ENCODE measurements at regions not wholly inside any gene's neighbourhood (a gene's known extent, or its start where the extent isn't known, plus 50 kb on each side); places are given as distances from the start of the nearest gene placed in this dataset.
A peak's percentile ranks its signal among the peaks of the same experiment; 100 is the strongest.

DNA sequence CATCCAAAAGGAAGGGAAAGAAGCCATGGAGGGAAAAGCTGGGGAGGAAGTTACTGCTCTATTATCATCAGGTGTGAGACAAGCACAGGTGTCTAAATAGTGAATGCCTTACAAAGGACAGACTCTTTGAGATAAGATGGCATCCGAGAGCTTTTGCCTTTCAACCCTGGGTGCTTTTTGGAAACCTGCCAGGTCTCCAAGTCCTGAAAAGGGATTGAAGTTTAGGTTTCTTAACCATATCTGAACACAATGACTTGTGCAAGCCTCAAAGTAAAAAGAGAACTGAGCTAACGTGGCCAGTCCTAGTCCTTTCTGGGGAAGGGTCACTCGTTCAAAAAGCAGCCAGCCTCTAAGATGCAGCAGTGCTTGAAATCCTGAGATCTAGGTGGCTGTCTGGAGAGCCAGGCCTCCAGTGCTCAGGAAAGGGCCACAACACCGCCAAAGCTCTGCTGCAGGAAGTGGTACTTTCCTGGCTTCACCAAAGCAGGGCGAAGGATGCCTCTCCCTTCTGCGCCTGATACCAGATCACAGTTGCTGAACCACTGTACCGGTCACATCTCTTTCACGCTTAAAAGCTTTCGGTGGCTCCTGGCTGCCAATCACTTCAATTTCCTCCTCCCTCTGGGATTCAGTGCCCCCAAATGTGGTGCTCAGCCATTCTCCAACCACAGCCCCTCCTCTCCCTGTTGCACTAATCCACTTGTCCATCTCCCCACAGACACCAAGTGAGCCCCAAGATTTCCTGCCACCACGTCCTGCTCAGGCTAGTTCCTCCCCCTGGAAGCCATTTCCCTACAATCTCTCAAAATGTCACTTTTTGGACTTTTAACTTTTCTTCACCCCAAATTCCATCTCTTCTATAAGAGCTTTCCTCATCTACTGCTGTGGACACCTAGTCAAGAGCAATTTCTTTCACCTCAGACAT lies 104.1 kb upstream of the LPP start:
- Histone ChIP-seq H3K4me1 (ENCODE audit: insufficient read depth, low read length) (peaks cover 13% of the 10 kb centered on the region; the same call in 1 of the 2 replicates), H3K27me3 (ENCODE audit: insufficient read depth, low read length) (no peaks in the 10 kb centered on the region; the same call in 1 of the 2 replicates), H3K36me3 (ENCODE audit: insufficient read depth, low read length) (no peaks in the 10 kb centered on the region), H3K27ac (ENCODE audit: low read depth, low read length) (no peak overlapping the region), H3K4me3 (ENCODE audit: low read length) (no peak overlapping the region), H3K9me3 (ENCODE audit: insufficient read depth, low read depth, low read length) (no peaks in the 10 kb centered on the region), H3K9ac (ENCODE audit: low read depth, low read length) (no peak overlapping the region)
- 91% methylated on average over 10 of the region's 10 CpGs for WGBS

DNA sequence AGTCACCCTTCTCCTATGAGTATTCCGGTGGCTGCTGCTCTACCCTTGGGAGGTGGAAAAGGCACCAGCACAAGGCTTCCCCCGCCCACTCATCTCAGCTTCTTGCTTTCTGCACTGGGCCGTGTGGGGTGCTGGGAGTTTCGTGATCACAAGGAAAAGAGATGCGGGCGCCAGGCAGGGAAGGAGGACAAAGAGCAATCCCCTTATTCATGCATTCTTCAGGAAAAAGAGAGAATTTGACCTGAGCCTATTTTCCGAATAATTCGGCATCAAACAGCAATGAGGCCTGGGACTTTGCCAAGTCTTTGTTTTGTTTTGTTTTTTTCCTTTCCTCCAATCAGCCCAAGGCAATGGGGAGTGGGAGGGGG lies 102.2 kb upstream of the LPP start:
- no peak overlapping the region for H3K9ac ChIP-seq (ENCODE audit: low read depth, low read length)
- peaks cover 13% of the 10 kb centered on the region; the same call in 1 of the 2 replicates for H3K4me1 ChIP-seq (ENCODE audit: insufficient read depth, low read length)
- H3K27me3 ChIP-seq (ENCODE audit: insufficient read depth, low read length): no peaks in the 10 kb centered on the region; the same call in 1 of the 2 replicates
- WGBS: 79% methylated on average over 8 of the region's 8 CpGs
- no peak overlapping the region for H3K4me3 ChIP-seq (ENCODE audit: low read length)
- no peak overlapping the region for H3K27ac ChIP-seq (ENCODE audit: low read depth, low read length)
- no peaks in the 10 kb centered on the region for H3K36me3 ChIP-seq (ENCODE audit: insufficient read depth, low read length)
- H3K9me3 ChIP-seq (ENCODE audit: insufficient read depth, low read depth, low read length): no peaks in the 10 kb centered on the region

DNA sequence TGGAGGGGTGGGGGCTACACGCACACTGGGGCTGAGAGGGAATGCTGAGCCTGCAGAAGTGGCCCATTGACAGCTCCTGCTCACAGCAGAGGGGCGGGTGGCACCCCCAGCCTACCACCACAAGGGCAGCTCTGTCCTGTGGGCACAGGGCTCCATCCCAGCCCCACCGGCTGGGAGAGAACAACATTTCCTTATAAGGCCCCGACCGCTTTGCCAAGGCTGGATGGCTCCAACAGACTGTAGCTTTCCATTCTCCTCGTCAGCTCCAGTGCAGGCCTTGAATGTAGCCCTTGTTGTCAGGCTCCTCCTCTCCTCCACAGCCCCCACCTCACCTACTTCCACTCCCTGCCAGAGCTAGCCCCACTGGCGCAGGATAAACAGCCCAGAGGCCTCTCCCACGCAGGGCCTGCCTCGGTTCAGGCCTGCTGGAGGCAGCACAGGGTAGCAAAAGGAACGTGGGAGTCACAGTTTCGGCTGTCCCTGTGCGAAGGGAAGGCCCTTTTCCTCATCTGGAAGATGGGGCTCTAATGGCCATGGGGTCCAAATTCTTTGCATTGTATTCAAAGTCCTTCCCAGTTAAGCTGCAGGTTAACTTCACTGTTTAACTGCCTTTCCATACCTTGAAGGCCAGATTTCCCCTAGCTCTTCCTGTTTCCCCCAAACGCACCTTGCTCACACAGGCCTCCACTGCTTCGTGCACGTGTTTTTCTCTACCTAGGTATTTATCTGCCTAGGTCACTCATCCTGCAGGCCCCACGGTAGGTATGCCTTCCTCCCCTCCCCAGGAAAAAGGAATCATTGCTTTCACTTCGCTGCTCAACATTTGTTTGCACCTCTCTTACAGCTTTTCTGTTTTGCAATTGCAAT lies 101.6 kb upstream of the LPP start:
- 52% methylated on average over 17 of the region's 17 CpGs for WGBS
- Histone ChIP-seq H3K4me1 (ENCODE audit: insufficient read depth, low read length) (peaks cover 13% of the 10 kb centered on the region; the same call in 1 of the 2 replicates), H3K36me3 (ENCODE audit: insufficient read depth, low read length) (no peaks in the 10 kb centered on the region), H3K27ac (ENCODE audit: low read depth, low read length) (no peak overlapping the region), H3K4me3 (ENCODE audit: low read length) (no peak overlapping the region), H3K27me3 (ENCODE audit: insufficient read depth, low read length) (no peaks in the 10 kb centered on the region; the same call in 1 of the 2 replicates), H3K9me3 (ENCODE audit: insufficient read depth, low read depth, low read length) (no peaks in the 10 kb centered on the region), H3K9ac (ENCODE audit: low read depth, low read length) (peak overlapping the region; percentile 11; the same call in 1 of the 2 replicates)

DNA sequence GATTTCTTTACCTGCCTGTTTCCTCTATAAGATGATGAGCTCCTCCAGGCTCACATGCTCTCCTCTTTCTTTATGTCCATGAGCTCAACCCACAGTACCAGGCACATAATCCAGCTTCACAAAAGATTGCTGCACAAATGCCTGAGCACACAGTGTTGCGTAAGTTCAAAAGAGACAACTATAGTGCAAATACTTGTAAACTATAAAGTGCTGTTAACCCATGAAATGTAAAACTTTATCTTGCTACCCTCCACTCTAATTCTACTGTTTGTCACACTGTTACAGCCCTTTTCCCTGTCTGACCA lies 101.0 kb upstream of the LPP start:
- H3K4me1 ChIP-seq (ENCODE audit: insufficient read depth, low read length): peaks cover 13% of the 10 kb centered on the region; the same call in 1 of the 2 replicates
- H3K9me3 ChIP-seq (ENCODE audit: insufficient read depth, low read depth, low read length): no peaks in the 10 kb centered on the region
- no peak overlapping the region for H3K27ac ChIP-seq (ENCODE audit: low read depth, low read length)
- H3K4me3 ChIP-seq (ENCODE audit: low read length): no peak overlapping the region
- WGBS: 93% methylated on average over 1 of the region's 1 CpG
- no peaks in the 10 kb centered on the region for H3K36me3 ChIP-seq (ENCODE audit: insufficient read depth, low read length)
- no peaks in the 10 kb centered on the region; the same call in 1 of the 2 replicates for H3K27me3 ChIP-seq (ENCODE audit: insufficient read depth, low read length)
- peak overlapping the region; percentile 11; the same call in 1 of the 2 replicates for H3K9ac ChIP-seq (ENCODE audit: low read depth, low read length)

GRCh38 chr3:188053710-188054380 lies 100.1 kb upstream of the LPP start:
- WGBS: 96% methylated on average over 10 of the region's 10 CpGs
- H3K9ac ChIP-seq (ENCODE audit: low read depth, low read length): no peak overlapping the region
- no peak overlapping the region for H3K4me3 ChIP-seq (ENCODE audit: low read length)
- no peaks in the 10 kb centered on the region for H3K36me3 ChIP-seq (ENCODE audit: insufficient read depth, low read length)
- peaks cover 13% of the 10 kb centered on the region; the same call in 1 of the 2 replicates for H3K4me1 ChIP-seq (ENCODE audit: insufficient read depth, low read length)
- H3K27ac ChIP-seq (ENCODE audit: low read depth, low read length): no peak overlapping the region
- H3K9me3 ChIP-seq (ENCODE audit: insufficient read depth, low read depth, low read length): no peaks in the 10 kb centered on the region
- H3K27me3 ChIP-seq (ENCODE audit: insufficient read depth, low read length): no peaks in the 10 kb centered on the region; the same call in 1 of the 2 replicates

DNA sequence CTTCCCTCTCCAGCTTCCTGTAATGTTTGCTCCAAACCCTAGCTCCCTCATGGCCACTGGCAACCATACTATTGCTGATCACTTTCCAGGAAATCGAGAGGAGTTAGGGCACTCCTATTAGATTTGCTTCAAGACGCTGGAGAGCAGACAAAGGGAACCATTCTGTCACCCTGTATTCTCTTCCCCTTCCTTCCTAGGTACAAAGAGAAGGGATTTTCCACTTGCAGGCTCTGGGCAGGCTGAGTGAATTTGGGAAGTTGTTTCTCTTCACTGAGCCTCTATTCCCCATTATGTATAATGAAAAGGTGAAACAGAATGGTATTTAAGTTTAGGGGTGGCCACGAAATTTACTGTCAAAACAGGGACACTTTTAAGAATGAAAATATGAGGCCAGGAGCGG lies 99.4 kb upstream of the LPP start:
- Histone ChIP-seq H3K9me3 (ENCODE audit: insufficient read depth, low read depth, low read length) (no peaks in the 10 kb centered on the region), H3K9ac (ENCODE audit: low read depth, low read length) (no peak overlapping the region), H3K27ac (ENCODE audit: low read depth, low read length) (no peak overlapping the region), H3K4me3 (ENCODE audit: low read length) (no peak overlapping the region), H3K4me1 (ENCODE audit: insufficient read depth, low read length) (peaks cover 13% of the 10 kb centered on the region; the same call in 1 of the 2 replicates), H3K36me3 (ENCODE audit: insufficient read depth, low read length) (no peaks in the 10 kb centered on the region), H3K27me3 (ENCODE audit: insufficient read depth, low read length) (no peaks in the 10 kb centered on the region; the same call in 1 of the 2 replicates)
- WGBS: 92% methylated on average over 4 of the region's 4 CpGs

DNA sequence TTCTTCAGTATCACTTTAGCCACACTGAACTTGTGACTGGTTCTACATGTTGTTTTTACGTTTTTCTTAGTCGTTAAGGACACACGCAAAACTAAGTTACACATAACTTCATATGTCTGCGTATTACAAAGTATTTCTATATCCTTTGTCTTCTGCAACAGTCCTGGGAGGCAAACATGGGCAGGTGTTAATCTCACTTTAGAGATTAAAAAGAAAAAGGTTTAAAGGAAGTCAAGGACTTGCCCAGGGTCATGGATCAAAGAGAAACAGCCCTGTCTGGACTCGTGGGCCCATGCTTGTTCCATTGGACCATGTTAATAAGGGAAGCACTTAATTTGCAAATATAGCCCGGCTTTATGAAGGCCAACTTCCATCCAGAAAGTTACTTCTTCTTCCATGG lies 98.6 kb upstream of the LPP start:
- no peaks in the 10 kb centered on the region for H3K9me3 ChIP-seq (ENCODE audit: insufficient read depth, low read depth, low read length)
- no peaks in the 10 kb centered on the region; the same call in 1 of the 2 replicates for H3K27me3 ChIP-seq (ENCODE audit: insufficient read depth, low read length)
- H3K36me3 ChIP-seq (ENCODE audit: insufficient read depth, low read length): no peaks in the 10 kb centered on the region
- H3K27ac ChIP-seq (ENCODE audit: low read depth, low read length): no peak overlapping the region
- WGBS: 93% methylated on average over 6 of the region's 6 CpGs
- no peak overlapping the region for H3K9ac ChIP-seq (ENCODE audit: low read depth, low read length)
- peaks cover 13% of the 10 kb centered on the region; the same call in 1 of the 2 replicates for H3K4me1 ChIP-seq (ENCODE audit: insufficient read depth, low read length)
- no peak overlapping the region for H3K4me3 ChIP-seq (ENCODE audit: low read length)

- Histone ChIP-seq H3K9me3 (ENCODE audit: insufficient read depth, low read depth, low read length) (no peaks in the 10 kb centered on the region), H3K27me3 (ENCODE audit: insufficient read depth, low read length) (no peaks in the 10 kb centered on the region; the same call in 1 of the 2 replicates), H3K27ac (ENCODE audit: low read depth, low read length) (no peak overlapping the region), H3K4me3 (ENCODE audit: low read length) (no peak overlapping the region), H3K9ac (ENCODE audit: low read depth, low read length) (no peak overlapping the region), H3K4me1 (ENCODE audit: insufficient read depth, low read length) (peaks cover 16% of the 10 kb centered on the region; the same call in 1 of the 2 replicates), H3K36me3 (ENCODE audit: insufficient read depth, low read length) (no peaks in the 10 kb centered on the region)
- 99% methylated on average over 3 of the region's 3 CpGs for WGBS
These were observed 96.8 kb upstream of the LPP start for GRCh38 chr3:188057124-188057523.

DNA sequence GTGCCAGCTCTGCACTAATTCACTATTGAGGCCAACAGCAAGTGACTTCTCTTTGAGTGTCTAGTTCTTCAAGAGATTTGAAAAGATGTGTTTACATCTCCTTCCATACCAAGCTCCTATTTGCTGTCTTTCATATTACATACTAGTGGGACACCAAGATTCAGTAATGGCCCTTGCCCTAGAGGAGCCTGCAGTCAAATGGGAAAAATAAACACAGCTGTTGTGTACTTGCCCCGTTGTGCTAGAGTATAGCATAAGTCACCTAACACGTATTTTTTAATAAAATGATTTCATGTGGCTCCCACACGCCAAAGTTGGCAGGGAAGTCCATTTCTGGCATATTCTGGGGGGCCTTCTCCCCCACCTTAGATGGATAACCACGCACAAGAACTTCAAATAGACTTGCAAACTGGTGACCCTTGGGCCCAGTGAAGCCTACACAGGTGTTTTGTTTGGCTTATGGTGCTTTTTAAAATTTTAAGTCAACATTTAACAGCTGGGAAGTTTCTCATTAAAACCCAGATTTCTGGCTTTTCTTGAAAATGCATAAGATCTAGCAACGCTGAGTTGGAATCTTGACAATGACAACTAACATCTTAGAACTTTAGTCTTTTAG lies 95.3 kb upstream of the LPP start:
- no peak overlapping the region for H3K9ac ChIP-seq (ENCODE audit: low read depth, low read length)
- H3K36me3 ChIP-seq (ENCODE audit: insufficient read depth, low read length): no peaks in the 10 kb centered on the region
- no peak overlapping the region for H3K4me3 ChIP-seq (ENCODE audit: low read length)
- H3K27me3 ChIP-seq (ENCODE audit: insufficient read depth, low read length): no peaks in the 10 kb centered on the region; the same call in 1 of the 2 replicates
- no peak overlapping the region for H3K27ac ChIP-seq (ENCODE audit: low read depth, low read length)
- WGBS: 97% methylated on average over 5 of the region's 5 CpGs
- no peaks in the 10 kb centered on the region for H3K9me3 ChIP-seq (ENCODE audit: insufficient read depth, low read depth, low read length)
- peaks cover 4% of the 10 kb centered on the region; the same call in 1 of the 2 replicates for H3K4me1 ChIP-seq (ENCODE audit: insufficient read depth, low read length)

DNA sequence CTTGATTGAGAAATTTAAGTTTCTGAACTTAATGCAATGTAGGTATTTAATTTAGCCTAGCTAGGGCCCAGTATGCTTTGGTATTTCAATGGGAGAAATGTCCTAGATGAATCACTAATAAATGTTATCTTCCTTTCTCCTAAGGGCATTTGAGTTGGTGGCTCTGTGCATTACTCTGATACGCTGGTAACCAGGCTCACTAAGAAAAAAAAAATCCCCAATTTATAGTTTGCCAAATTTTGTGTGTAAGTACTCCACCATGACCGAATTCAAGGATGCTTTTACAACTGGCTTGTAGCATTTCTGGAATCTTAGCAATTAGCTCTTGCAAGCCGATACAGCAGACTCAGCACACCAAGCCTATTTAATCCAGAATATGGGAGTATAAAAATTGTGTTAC lies 94.6 kb upstream of the LPP start:
- Histone ChIP-seq H3K4me3 (ENCODE audit: low read length) (no peak overlapping the region), H3K27me3 (ENCODE audit: insufficient read depth, low read length) (no peaks in the 10 kb centered on the region), H3K4me1 (ENCODE audit: insufficient read depth, low read length) (peaks cover 4% of the 10 kb centered on the region; the same call in 1 of the 2 replicates), H3K9ac (ENCODE audit: low read depth, low read length) (no peak overlapping the region), H3K9me3 (ENCODE audit: insufficient read depth, low read depth, low read length) (no peaks in the 10 kb centered on the region), H3K36me3 (ENCODE audit: insufficient read depth, low read length) (no peaks in the 10 kb centered on the region), H3K27ac (ENCODE audit: low read depth, low read length) (no peak overlapping the region)
- 96% methylated on average over 2 of the region's 3 CpGs for WGBS

All from HUES64 (cell line).